Trophoblast cell (in vitro differentiated cells and primary cell): ENCODE measurements at regions not wholly inside any gene's neighbourhood (a gene's known extent, or its start where the extent isn't known, plus 50 kb on each side); places are given as distances from the start of the nearest gene placed in this dataset.

Experiments used
- DNase-seq, 2 donors: peaks; one replicate each; pipeline ENCODE4 v3.0.0-alpha.2; 2016
- H2AFZ ChIP-seq: 2 replicates; pipeline ENCODE4 v1.6.1; 2013; ENCODE audit warnings: low read length, moderate library complexity, mild to moderate bottlenecking; ENCODE audit not compliant: insufficient read depth, poor library complexity
- H2AK5ac ChIP-seq: 2 replicates; pipeline ENCODE4 v1.6.1; 2013; ENCODE audit warnings: mild to moderate bottlenecking, low read length
- H2BK120ac ChIP-seq: 2 replicates; pipeline ENCODE4 v1.6.1; 2013; ENCODE audit warnings: low read length, mild to moderate bottlenecking, moderate library complexity; ENCODE audit not compliant: insufficient read depth, poor library complexity
- H2BK12ac ChIP-seq: 2 replicates; pipeline ENCODE4 v1.6.1; 2013; ENCODE audit warnings: mild to moderate bottlenecking, low read length, moderate library complexity
- H2BK5ac ChIP-seq: 2 replicates; pipeline ENCODE4 v1.6.1; 2013; ENCODE audit warnings: low read length, low read depth, moderate library complexity, mild to moderate bottlenecking; ENCODE audit not compliant: poor library complexity
- H3K14ac ChIP-seq: 2 replicates; pipeline ENCODE4 v1.6.1; 2013; ENCODE audit warnings: mild to moderate bottlenecking, low read length
- H3K18ac ChIP-seq: 2 replicates; pipeline ENCODE4 v1.6.1; 2013; ENCODE audit warnings: mild to moderate bottlenecking, low read length
- H3K23ac ChIP-seq: 2 replicates; pipeline ENCODE4 v1.6.1; 2013; ENCODE audit warnings: low read length
- H3K27ac ChIP-seq: 2 replicates; pipeline ENCODE4 v1.5.1; 2013; ENCODE audit warnings: low read depth, mild to moderate bottlenecking, inconsistent platforms, low read length, moderate library complexity
- H3K27me3 ChIP-seq: 2 replicates; pipeline ENCODE4 v1.6.1; 2013; ENCODE audit warnings: inconsistent platforms, mild to moderate bottlenecking, low read length, moderate library complexity; ENCODE audit not compliant: insufficient read depth
- H3K36me3 ChIP-seq, 2 experiments: 1 replicate in 1 of 2; 2 replicates in 1 of 2; pipeline ENCODE4 v1.6.1; 2013; ENCODE audit warnings: low read length in 2 of 2, mild to moderate bottlenecking in 2 of 2, moderate library complexity in 1 of 2; ENCODE audit not compliant: insufficient read depth in 2 of 2, control insufficient read depth in 1 of 2
- H3K4ac ChIP-seq: 2 replicates; pipeline ENCODE4 v1.6.1; 2013; ENCODE audit warnings: low read depth, mild to moderate bottlenecking, low read length, moderate library complexity
- H3K4me1 ChIP-seq, 2 experiments: 1 replicate in 1 of 2; 2 replicates in 1 of 2; pipeline ENCODE4 v1.6.1; 2013; ENCODE audit warnings: low read length in 2 of 2, mild to moderate bottlenecking in 2 of 2, moderate library complexity in 1 of 2; ENCODE audit not compliant: insufficient read depth in 2 of 2, control insufficient read depth in 1 of 2
- H3K4me2 ChIP-seq: 2 replicates; pipeline ENCODE4 v1.6.1; 2013; ENCODE audit warnings: inconsistent platforms, mild to moderate bottlenecking, low read length, moderate library complexity
- H3K4me3 ChIP-seq: 2 replicates; pipeline ENCODE4 v1.5.1; 2013; ENCODE audit warnings: mild to moderate bottlenecking, low read depth, low read length, inconsistent platforms
- H3K79me1 ChIP-seq: one replicate; pipeline ENCODE4 v1.6.1; 2013; ENCODE audit warnings: low read length
- H3K79me2 ChIP-seq: 2 replicates; pipeline ENCODE4 v1.6.1; 2013; ENCODE audit warnings: low read length, mild to moderate bottlenecking; ENCODE audit not compliant: control insufficient read depth, insufficient read depth, poor library complexity
- H3K9ac ChIP-seq: 2 replicates; pipeline ENCODE4 v1.6.1; 2013; ENCODE audit warnings: mild to moderate bottlenecking, low read length
- H3K9me3 ChIP-seq: 2 replicates; pipeline ENCODE4 v1.6.1; 2013; ENCODE audit warnings: low read depth, mild to moderate bottlenecking, control low read depth, inconsistent platforms, low read length; ENCODE audit not compliant: insufficient read depth
- H4K12ac ChIP-seq: 2 replicates; pipeline ENCODE4 v1.6.1; 2013; ENCODE audit warnings: low read depth, mild to moderate bottlenecking, low read length, moderate library complexity
- H4K8ac ChIP-seq: 2 replicates; pipeline ENCODE4 v1.6.1; 2013; ENCODE audit warnings: low read depth, mild to moderate bottlenecking, low read length, moderate library complexity
- H4K91ac ChIP-seq: one replicate; pipeline ENCODE4 v1.6.1; 2013; ENCODE audit warnings: low read depth, mild to moderate bottlenecking, low read length, moderate library complexity
- WGBS: extraction: QIAGEN DNeasy Blood & Tissue Kit; methylation state at CpG from one replicate; pipeline ENCODE4 v1.1.7; 2013; ENCODE audit warnings: missing lambda C conversion rate; ENCODE audit not compliant: insufficient read length, insufficient coverage; ENCODE audit errors: extremely low coverage; 5-methylcytosine and 5-hydroxymethylcytosine counted together

DNA sequence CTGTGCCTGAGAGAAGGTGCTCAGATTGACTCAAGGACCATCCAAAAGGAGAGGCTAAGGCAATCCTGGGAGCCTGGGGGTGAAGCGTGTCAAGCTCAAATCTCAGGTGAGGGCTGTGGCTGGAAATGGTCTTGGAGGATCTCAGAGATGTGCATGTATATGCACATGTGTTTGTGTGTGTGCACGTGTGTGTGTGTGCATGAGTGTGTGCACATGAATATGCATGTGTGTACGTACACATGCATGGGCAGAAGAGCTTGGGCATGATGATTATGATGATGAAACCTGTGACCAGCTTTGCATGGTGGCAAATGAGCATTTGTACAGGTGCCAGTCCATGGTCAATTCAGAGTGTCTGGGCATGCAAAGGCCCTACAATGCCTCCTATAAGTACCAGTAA is 326.6 kb downstream of the CXCL12 start:
- Histone ChIP-seq H4K8ac (no peak overlapping the region), H3K9me3 (no peaks in the 10 kb centered on the region), H2AK5ac (no peak overlapping the region), H3K9ac (no peak overlapping the region), H3K23ac (no peak overlapping the region), H4K91ac (no peak overlapping the region), H3K4me2 (no peak overlapping the region), H4K12ac (no peak overlapping the region), H3K79me1 (no peaks in the 10 kb centered on the region), H2BK120ac (no peak overlapping the region), H3K4me1 (no peaks in the 10 kb centered on the region), H3K4ac (no peak overlapping the region), H3K36me3 (no peaks in the 10 kb centered on the region), H3K4me3 (no peak overlapping the region), H2BK12ac (no peak overlapping the region), H2BK5ac (no peak overlapping the region), H2AFZ (no peak overlapping the region), H3K14ac (no peak overlapping the region), H3K18ac (no peak overlapping the region), H3K27ac (no peak overlapping the region), H3K79me2 (no peaks in the 10 kb centered on the region), H3K27me3 (no peaks in the 10 kb centered on the region)
- WGBS: no CpG with 5 or more reads among the region's 3 CpGs
- no peak for DNase-seq

DNA sequence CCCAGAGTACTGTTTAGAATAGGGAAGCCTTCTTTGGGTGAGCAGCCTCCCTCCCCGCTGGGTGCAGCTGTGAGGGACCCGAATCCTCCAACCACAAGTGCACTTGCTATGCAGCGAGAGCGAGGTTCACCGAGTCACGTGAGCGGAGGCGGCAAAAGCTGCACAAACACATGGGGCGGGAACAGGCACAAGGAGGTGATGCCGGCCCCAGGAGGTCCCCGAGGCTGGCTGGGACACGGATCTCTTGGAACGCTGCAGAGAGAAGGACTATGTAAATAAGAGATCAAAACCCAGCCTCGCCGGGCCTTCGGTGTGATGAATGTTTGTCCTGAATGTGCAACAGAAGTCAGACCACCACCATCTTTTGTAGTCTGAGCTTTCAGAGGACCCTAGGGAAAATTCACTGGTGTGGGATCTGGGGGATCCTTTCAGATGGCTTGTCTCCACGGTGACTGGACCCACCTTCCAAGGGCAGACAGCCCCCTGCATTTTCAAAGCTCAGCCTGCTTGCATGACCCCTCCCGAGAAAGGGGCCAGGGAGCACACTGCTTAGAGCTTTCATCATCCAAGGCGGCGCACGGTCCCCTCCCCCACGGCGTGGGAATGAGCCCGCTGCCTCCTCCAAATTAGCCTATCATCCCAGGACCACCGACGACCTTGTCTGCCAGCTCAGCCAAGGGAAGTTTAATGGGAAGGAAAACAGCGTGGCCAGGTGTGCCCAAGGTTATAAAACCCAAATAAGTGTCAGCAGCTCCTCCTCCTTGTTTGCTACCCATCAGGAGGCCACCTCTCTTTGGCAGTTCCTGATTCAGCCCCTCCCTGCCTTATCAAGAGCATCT is 327.7 kb downstream of the CXCL12 start:
- no peaks in the 10 kb centered on the region for H3K79me1 ChIP-seq
- DNase-seq: no peak
- H4K8ac ChIP-seq: no peak overlapping the region
- H4K12ac ChIP-seq: no peak overlapping the region
- H3K27ac ChIP-seq: no peak overlapping the region
- no peaks in the 10 kb centered on the region for H3K9me3 ChIP-seq
- no peak overlapping the region for H3K23ac ChIP-seq
- H2AFZ ChIP-seq: no peak overlapping the region
- no peak overlapping the region for H3K4ac ChIP-seq
- H3K27me3 ChIP-seq: no peaks in the 10 kb centered on the region
- H3K36me3 ChIP-seq: no peaks in the 10 kb centered on the region
- H2BK12ac ChIP-seq: no peak overlapping the region
- no CpG with 5 or more reads among the region's 27 CpGs for WGBS
- no peak overlapping the region for H3K9ac ChIP-seq
- no peak overlapping the region for H4K91ac ChIP-seq
- no peak overlapping the region for H3K18ac ChIP-seq
- no peak overlapping the region for H2BK120ac ChIP-seq
- H2BK5ac ChIP-seq: no peak overlapping the region
- no peak overlapping the region for H3K14ac ChIP-seq
- no peaks in the 10 kb centered on the region for H3K4me1 ChIP-seq
- no peak overlapping the region for H2AK5ac ChIP-seq
- H3K4me2 ChIP-seq: no peak overlapping the region
- no peaks in the 10 kb centered on the region for H3K79me2 ChIP-seq
- H3K4me3 ChIP-seq: no peak overlapping the region

DNA sequence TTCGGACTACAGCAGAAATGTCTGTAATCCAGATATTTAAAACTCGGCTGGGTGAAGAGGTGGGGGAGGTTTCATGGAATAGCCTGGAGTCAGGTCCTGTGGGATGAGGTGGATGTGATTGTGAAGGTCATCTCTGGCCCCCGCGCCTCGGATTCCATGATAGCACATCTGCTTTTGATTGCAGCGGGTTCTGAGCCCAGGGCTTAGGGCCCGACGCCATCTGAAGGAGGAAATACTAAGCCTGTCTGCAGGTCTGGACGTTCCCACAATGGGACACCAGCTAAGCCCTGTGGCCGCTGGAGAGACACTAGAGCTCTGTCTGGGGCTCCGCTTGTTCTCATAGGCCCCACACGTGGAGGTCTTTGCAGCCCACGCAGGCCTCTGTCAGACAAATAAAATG is 328.7 kb downstream of the CXCL12 start:
- Histone ChIP-seq H4K91ac (no peak overlapping the region), H3K79me2 (no peaks in the 10 kb centered on the region), H3K4ac (no peak overlapping the region), H3K27me3 (no peaks in the 10 kb centered on the region), H3K79me1 (no peaks in the 10 kb centered on the region), H3K14ac (no peak overlapping the region), H4K8ac (no peak overlapping the region), H3K4me1 (peaks cover 0 to 2% of the 10 kb centered on the region in 2 experiments), H2BK120ac (no peak overlapping the region), H2BK12ac (no peak overlapping the region), H4K12ac (no peak overlapping the region), H3K36me3 (no peaks in the 10 kb centered on the region), H3K4me2 (no peak overlapping the region), H2AK5ac (no peak overlapping the region), H3K18ac (no peak overlapping the region), H2AFZ (no peak overlapping the region), H2BK5ac (no peak overlapping the region), H3K9me3 (no peaks in the 10 kb centered on the region), H3K23ac (no peak overlapping the region), H3K4me3 (no peak overlapping the region), H3K9ac (no peak overlapping the region), H3K27ac (no peak overlapping the region)
- no peak for DNase-seq
- WGBS: no CpG with 5 or more reads among the region's 13 CpGs

DNA sequence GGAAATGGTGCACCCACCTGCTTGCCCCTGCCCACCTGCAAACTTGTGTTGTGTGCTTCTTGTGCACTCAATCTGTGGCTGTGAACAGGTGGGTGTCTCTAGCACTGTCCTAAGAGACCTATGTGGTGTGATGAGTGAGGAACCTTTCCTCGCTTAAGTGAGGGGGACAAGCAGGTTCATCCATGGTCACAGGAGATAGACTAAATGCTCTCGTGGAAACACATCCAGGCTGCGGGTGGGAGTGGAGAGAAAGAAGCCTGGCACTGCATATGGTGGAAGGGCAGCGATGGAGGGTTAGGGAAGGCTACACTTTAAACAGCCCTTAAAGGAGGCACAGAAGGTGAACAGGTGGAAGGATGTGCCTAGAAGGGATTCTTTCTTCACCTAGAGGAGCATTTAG is 330.9 kb downstream of the CXCL12 start:
- no peak overlapping the region for H3K4me2 ChIP-seq
- H3K4ac ChIP-seq: no peak overlapping the region
- no peaks in the 10 kb centered on the region for H3K79me2 ChIP-seq

More for the DNA sequence above, 330.9 kb downstream of the CXCL12 start:
- Histone ChIP-seq H3K23ac (no peak overlapping the region), H2BK12ac (no peak overlapping the region), H3K36me3 (no peaks in the 10 kb centered on the region), H2BK120ac (no peak overlapping the region), H3K9me3 (no peaks in the 10 kb centered on the region), H3K9ac (no peak overlapping the region), H3K27ac (no peak overlapping the region), H4K8ac (no peak overlapping the region), H2AK5ac (no peak overlapping the region), H3K27me3 (no peaks in the 10 kb centered on the region), H2AFZ (no peak overlapping the region), H3K14ac (no peak overlapping the region), H3K79me1 (no peaks in the 10 kb centered on the region), H4K91ac (no peak overlapping the region), H4K12ac (no peak overlapping the region), H3K18ac (no peak overlapping the region), H2BK5ac (no peak overlapping the region), H3K4me3 (no peak overlapping the region), H3K4me1 (peaks cover 0 to 2% of the 10 kb centered on the region in 2 experiments)
- WGBS: no CpG with 5 or more reads among the region's 4 CpGs
- DNase-seq: no peak
